ENCODE measurements at regions not wholly inside any gene's neighbourhood (a gene's known extent, or its start where the extent isn't known, plus 50 kb on each side); places are given as distances from the start of the nearest gene placed in this dataset.

GRCh38 chr20:25859649-25860530 lies 163.2 kb upstream of the ZNF337 start:
- TF ChIP-seq EZH2phosphoT487 (IDR thresholded peaks at IDR 0.05; ENCODE audit: low read length) (no peak), CTCF (IDR thresholded peaks at IDR 0.05; ENCODE audit: low read length) (no peak)

Measured in MM.1S (cell line).